Mucosa of descending colon (tissue), 3 donors: ENCODE measurements at regions not wholly inside any gene's neighbourhood (a gene's known extent, or its start where the extent isn't known, plus 50 kb on each side); places are given as distances from the start of the nearest gene placed in this dataset.
A peak's percentile ranks its signal among the peaks of the same experiment; 100 is the strongest.

Source experiments
- ATAC-seq: fragments of 200-7000 bp; cut with Tn5 transposase; one replicate; pipeline ENCODE4 v1.9.1; 2020; ENCODE audit warnings: mild to moderate bottlenecking, moderate library complexity
- DNase-seq, 3 donors: peaks; one replicate each; pipeline ENCODE4 v3.0.0-alpha.2; 2020
- H3K36me3 ChIP-seq: fragments of 200-600 bp; one replicate; pipeline ENCODE4 v1.8.0; 2021; ENCODE audit warnings: low read depth, mild to moderate bottlenecking
- H3K4me1 ChIP-seq: fragments of 200-600 bp; one replicate; pipeline ENCODE4 v1.8.0; 2021; ENCODE audit warnings: low read depth, mild to moderate bottlenecking
- H3K4me3 ChIP-seq: fragments of 200-600 bp; one replicate; pipeline ENCODE4 v1.8.0; 2021; ENCODE audit warnings: mild to moderate bottlenecking
- H3K9me3 ChIP-seq: fragments of 200-600 bp; one replicate; pipeline ENCODE4 v1.8.0; 2021; ENCODE audit warnings: mild to moderate bottlenecking
- intact Hi-C, 2 donors: fragments of 100-400 bp; cut with DNase I in 1 of 2; cut with micrococcal nuclease in 1 of 2; formaldehyde crosslinking; loops; one replicate each; pipeline versions ENCODE4 v1.11.0 to v1.11.1; 2022; cut with DNase I, micrococcal nuclease
- TF ChIP-seq, protein P1 (sequence below): fragments of 200-600 bp; IDR thresholded peaks from one replicate; pipeline ENCODE4 v1.8.0; 2022; ENCODE audit warnings: antibody characterized with exemption, mild to moderate bottlenecking
- donor health status: DM: no; HTN: no; CAD: no; lungs with moderate emphysema.
- donor health status: DM: no; HTN: no; CAD: no.
- donor health status: DM: no; HTN: yes; CAD: no.

DNA sequence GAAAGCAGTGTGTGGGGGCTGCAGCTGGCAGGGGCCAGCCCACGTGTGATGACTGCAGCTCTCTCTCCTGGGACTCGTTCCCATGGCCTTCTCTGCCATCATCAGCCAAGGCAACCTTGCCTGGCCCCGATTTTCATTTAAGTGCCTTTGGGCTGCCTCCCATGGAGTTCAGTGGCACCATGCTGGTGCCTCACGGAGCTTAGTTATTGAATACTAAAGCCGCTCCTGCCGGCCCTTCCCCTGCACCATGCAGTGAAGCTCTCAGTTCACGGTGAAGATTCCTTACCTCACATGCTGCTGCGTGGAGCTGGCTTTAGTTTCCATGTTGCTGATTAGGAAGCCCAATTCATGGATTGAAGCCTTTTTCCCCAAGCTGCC is 141.5 kb upstream of the EEPD1 start:
- no peak overlapping the region for H3K4me3 ChIP-seq
- H3K36me3 ChIP-seq, result no peaks in the 10 kb centered on the region
- intact Hi-C loops, result no loop called here
- ATAC-seq (no peak), DNase-seq (no peak)
- TF ChIP-seq, protein P1, sequence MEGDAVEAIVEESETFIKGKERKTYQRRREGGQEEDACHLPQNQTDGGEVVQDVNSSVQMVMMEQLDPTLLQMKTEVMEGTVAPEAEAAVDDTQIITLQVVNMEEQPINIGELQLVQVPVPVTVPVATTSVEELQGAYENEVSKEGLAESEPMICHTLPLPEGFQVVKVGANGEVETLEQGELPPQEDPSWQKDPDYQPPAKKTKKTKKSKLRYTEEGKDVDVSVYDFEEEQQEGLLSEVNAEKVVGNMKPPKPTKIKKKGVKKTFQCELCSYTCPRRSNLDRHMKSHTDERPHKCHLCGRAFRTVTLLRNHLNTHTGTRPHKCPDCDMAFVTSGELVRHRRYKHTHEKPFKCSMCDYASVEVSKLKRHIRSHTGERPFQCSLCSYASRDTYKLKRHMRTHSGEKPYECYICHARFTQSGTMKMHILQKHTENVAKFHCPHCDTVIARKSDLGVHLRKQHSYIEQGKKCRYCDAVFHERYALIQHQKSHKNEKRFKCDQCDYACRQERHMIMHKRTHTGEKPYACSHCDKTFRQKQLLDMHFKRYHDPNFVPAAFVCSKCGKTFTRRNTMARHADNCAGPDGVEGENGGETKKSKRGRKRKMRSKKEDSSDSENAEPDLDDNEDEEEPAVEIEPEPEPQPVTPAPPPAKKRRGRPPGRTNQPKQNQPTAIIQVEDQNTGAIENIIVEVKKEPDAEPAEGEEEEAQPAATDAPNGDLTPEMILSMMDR, result no peak
- H3K9me3 ChIP-seq, result no peaks in the 10 kb centered on the region
- no peaks in the 10 kb centered on the region for H3K4me1 ChIP-seq

- DNase-seq, result peak in 1 of 3 donors; percentile 16
- intact Hi-C loops, result no loop called here
- Histone ChIP-seq H3K4me1 (no peaks in the 10 kb centered on the region), H3K4me3 (no peak overlapping the region), H3K9me3 (no peaks in the 10 kb centered on the region), H3K36me3 (no peaks in the 10 kb centered on the region)
- TF ChIP-seq, protein P1, result no peak
- no peak for ATAC-seq
Measured at GRCh38 chr7:36013246-36014014, 139.6 kb upstream of the EEPD1 start.

DNA sequence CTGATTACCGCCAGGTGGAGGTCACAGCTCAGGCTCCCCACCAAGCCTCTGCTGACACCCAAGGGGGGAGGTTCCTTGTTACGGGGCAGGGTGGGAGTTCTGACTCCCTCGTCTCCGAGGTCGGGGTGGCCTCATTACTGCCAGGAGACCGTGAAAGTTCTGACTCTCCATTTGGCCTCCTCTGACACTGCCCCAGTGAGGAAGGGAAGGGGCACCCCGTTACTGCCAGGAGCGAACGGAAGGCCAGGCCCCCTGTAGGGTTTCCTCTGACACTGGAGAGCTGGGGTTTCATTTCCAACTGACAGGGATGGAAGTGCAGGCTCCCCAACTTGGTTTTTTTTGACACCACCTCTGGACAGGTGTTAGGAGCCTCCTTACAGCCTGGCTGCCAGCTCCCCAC is 138.1 kb upstream of the EEPD1 start:
- no peak for DNase-seq
- intact Hi-C loops, result no loop called here
- ATAC-seq, result no peak
- no peak overlapping the region for H3K4me3 ChIP-seq
- H3K4me1 ChIP-seq, result no peaks in the 10 kb centered on the region
- TF ChIP-seq, protein P1, result no peak
- H3K9me3 ChIP-seq, result no peaks in the 10 kb centered on the region
- no peaks in the 10 kb centered on the region for H3K36me3 ChIP-seq

- intact Hi-C loops, result no loop called here
- Histone ChIP-seq H3K4me3 (no peak overlapping the region), H3K36me3 (no peaks in the 10 kb centered on the region), H3K9me3 (no peaks in the 10 kb centered on the region), H3K4me1 (no peaks in the 10 kb centered on the region)
- no peak for DNase-seq
- no peak for ATAC-seq
- TF ChIP-seq, protein P1, result no peak
Measured at GRCh38 chr7:36015733-36016132, 137.3 kb upstream of the EEPD1 start.

- ATAC-seq, result no peak
- Histone ChIP-seq H3K4me3 (no peak overlapping the region), H3K9me3 (no peaks in the 10 kb centered on the region), H3K36me3 (no peaks in the 10 kb centered on the region), H3K4me1 (no peaks in the 10 kb centered on the region)
- intact Hi-C loops, result no loop called here
- DNase-seq, result no peak
- TF ChIP-seq, protein P1, result no peak
Measured at GRCh38 chr7:36016648-36017047, 136.4 kb upstream of the EEPD1 start.
